ENCODE measurements at regions not wholly inside any gene's neighbourhood (a gene's known extent, or its start where the extent isn't known, plus 50 kb on each side); places are given as distances from the start of the nearest gene placed in this dataset.

DNA sequence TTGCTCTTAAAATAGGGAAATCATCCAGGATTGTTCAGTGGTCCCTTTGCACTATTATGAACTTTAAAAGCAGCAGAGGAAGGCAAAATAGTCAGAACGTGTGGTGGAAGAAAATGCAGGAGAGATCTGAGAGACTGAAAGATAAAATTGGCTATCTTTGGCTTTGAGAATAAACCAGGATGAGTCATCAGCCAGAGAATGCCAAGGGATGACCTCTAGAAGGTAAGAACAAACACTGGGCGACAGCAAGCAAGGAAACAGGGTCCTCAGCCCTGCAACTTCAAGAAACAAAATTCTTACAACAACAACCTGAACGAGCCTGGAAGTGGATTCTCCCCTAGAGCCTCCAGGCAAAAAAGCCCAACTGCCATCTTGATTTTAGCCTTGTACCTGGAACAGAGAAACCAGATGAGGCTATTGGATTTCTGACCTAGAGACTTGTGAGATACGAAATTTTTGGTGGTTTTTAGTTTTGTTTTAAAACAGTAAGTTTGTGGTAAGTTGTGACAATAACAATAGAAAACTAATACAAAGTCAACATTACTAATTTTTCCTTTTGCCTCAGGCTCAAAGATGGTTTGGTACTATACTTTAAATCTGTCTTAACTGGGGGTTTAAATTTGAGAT is 130.2 kb upstream of the CNTNAP2 start:
- Histone ChIP-seq H3K36me3 (replicated peaks in 1 of 2; ENCODE audit: control insufficient read depth in 1 of 2, insufficient read depth in 2 of 2, low read length in 2 of 2) (no peaks in the 10 kb centered on the region), H2AFZ (ENCODE audit: insufficient read depth, low read depth, low read length, poor library complexity, severe bottlenecking) (no peak overlapping the region), H3K4me3 (replicated peaks in 1 of 3; ENCODE audit: low read depth in 2 of 3, low read length in 3 of 3) (no peak overlapping the region), H3K79me2 (ENCODE audit: insufficient read depth, low read length) (no peaks in the 10 kb centered on the region), H3K9ac (ENCODE audit: insufficient read depth, low read length, poor library complexity, severe bottlenecking) (no peak overlapping the region), H3K27ac (ENCODE audit: low read depth in 1 of 2, low read length in 2 of 2) (no peak overlapping the region), H4K20me1 (ENCODE audit: insufficient read depth, low read length) (no peaks in the 10 kb centered on the region), H3K4me1 (ENCODE audit: control insufficient read depth in 1 of 2, insufficient read depth in 2 of 2, low read length in 2 of 2) (no peaks in the 10 kb centered on the region), H3K9me3 (replicated peaks in 1 of 2; ENCODE audit: control insufficient read depth in 1 of 2, insufficient read depth in 1 of 2, low read length in 2 of 2) (no peaks in the 10 kb centered on the region), H3K4me2 (replicated peaks; ENCODE audit: extremely low read depth, low read length, poor library complexity, severe bottlenecking) (no peak overlapping the region), H3K27me3 (ENCODE audit: control insufficient read depth in 2 of 2, insufficient read depth in 2 of 2, low read length in 2 of 2) (no peaks in the 10 kb centered on the region)
- Mint-ChIP-seq H3K4me1 (no peaks in the 10 kb centered on the region), H3K27me3 (ENCODE audit: low read depth in 3 of 3) (no peaks in the 10 kb centered on the region), H3K4me3 (no peak overlapping the region), H3K9me3 (peaks cover 0 to 2% (median 0%) of the 10 kb centered on the region in 7 donors), H3K36me3 (no peaks in the 10 kb centered on the region), H3K27ac (no peak overlapping the region)
- 70% methylated on average over 1 of the region's 4 CpGs for WGBS (ENCODE audit: insufficient coverage)
- TF ChIP-seq, protein P1, sequence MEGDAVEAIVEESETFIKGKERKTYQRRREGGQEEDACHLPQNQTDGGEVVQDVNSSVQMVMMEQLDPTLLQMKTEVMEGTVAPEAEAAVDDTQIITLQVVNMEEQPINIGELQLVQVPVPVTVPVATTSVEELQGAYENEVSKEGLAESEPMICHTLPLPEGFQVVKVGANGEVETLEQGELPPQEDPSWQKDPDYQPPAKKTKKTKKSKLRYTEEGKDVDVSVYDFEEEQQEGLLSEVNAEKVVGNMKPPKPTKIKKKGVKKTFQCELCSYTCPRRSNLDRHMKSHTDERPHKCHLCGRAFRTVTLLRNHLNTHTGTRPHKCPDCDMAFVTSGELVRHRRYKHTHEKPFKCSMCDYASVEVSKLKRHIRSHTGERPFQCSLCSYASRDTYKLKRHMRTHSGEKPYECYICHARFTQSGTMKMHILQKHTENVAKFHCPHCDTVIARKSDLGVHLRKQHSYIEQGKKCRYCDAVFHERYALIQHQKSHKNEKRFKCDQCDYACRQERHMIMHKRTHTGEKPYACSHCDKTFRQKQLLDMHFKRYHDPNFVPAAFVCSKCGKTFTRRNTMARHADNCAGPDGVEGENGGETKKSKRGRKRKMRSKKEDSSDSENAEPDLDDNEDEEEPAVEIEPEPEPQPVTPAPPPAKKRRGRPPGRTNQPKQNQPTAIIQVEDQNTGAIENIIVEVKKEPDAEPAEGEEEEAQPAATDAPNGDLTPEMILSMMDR (IDR thresholded peaks at IDR 0.05) = no peak
- DNase-seq = no peak
- intact Hi-C loops (cut with micrococcal nuclease) = no loop called here

DNA sequence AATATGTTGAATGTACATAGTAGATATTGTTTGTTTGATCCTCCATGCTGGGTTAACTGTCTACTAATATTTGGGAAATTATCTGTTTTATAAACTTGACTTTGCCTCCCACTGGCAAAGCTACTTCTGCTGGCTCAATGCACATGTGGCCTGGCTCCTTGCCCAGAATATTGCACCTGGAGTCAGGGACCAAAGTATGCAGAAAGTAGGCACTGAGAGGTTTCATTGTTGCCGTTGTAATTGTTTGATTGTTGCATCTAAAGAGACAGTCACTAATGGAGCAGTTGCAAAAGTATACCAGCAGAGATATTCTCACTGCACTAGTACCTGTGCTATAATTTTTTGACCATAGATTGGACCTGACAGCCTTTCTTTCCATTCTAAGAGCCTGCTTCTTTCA is 137.8 kb upstream of the CNTNAP2 start:
- no peak overlapping the region for H3K4me2 ChIP-seq (replicated peaks; ENCODE audit: extremely low read depth, low read length, poor library complexity, severe bottlenecking)
- TF ChIP-seq, protein P1 (IDR thresholded peaks at IDR 0.05) = no peak
- intact Hi-C loops (cut with micrococcal nuclease) = no loop called here
- H3K9ac ChIP-seq (ENCODE audit: insufficient read depth, low read length, poor library complexity, severe bottlenecking) = no peak overlapping the region
- H3K79me2 ChIP-seq (ENCODE audit: insufficient read depth, low read length) = no peaks in the 10 kb centered on the region
- H2AFZ ChIP-seq (ENCODE audit: insufficient read depth, low read depth, low read length, poor library complexity, severe bottlenecking) = no peak overlapping the region
- H3K27ac ChIP-seq (ENCODE audit: low read depth in 1 of 2, low read length in 2 of 2) = no peak overlapping the region
- H3K27ac Mint-ChIP-seq = no peak overlapping the region
- no peaks in the 10 kb centered on the region for H3K4me1 ChIP-seq (ENCODE audit: control insufficient read depth in 1 of 2, insufficient read depth in 2 of 2, low read length in 2 of 2)
- H3K36me3 Mint-ChIP-seq = no peaks in the 10 kb centered on the region
- no peaks in the 10 kb centered on the region for H3K27me3 Mint-ChIP-seq (ENCODE audit: low read depth in 3 of 3)
- H3K9me3 Mint-ChIP-seq = peaks cover 0 to 5% (median 0%) of the 10 kb centered on the region in 7 donors
- WGBS (ENCODE audit: insufficient coverage) = 100% methylated on average over 1 of the region's 1 CpG
- H3K9me3 ChIP-seq (replicated peaks in 1 of 2; ENCODE audit: control insufficient read depth in 1 of 2, insufficient read depth in 1 of 2, low read length in 2 of 2) = no peaks in the 10 kb centered on the region
- no peak overlapping the region for H3K4me3 ChIP-seq (replicated peaks in 1 of 3; ENCODE audit: low read depth in 2 of 3, low read length in 3 of 3)
- H3K36me3 ChIP-seq (replicated peaks in 1 of 2; ENCODE audit: control insufficient read depth in 1 of 2, insufficient read depth in 2 of 2, low read length in 2 of 2) = no peaks in the 10 kb centered on the region
- no peaks in the 10 kb centered on the region for H3K4me1 Mint-ChIP-seq
- no peaks in the 10 kb centered on the region for H3K27me3 ChIP-seq (ENCODE audit: control insufficient read depth in 2 of 2, insufficient read depth in 2 of 2, low read length in 2 of 2)
- H4K20me1 ChIP-seq (ENCODE audit: insufficient read depth, low read length) = no peaks in the 10 kb centered on the region
- DNase-seq = no peak
- H3K4me3 Mint-ChIP-seq = no peak overlapping the region
